Skeletal muscle tissue (tissue), 3 donors: ENCODE measurements at regions not wholly inside any gene's neighbourhood (a gene's known extent, or its start where the extent isn't known, plus 50 kb on each side); places are given as distances from the start of the nearest gene placed in this dataset.
"Not testable (repeated sequence)": the region's sequence is repeated elsewhere in the genome, so short reads cannot be mapped to it uniquely, and the experiment has no call there.

Experiments
- H3K27ac ChIP-seq: one replicate; pipeline ENCODE4 v1.7.0; 2013; ENCODE audit warnings: mild to moderate bottlenecking, low read depth, low read length, inconsistent platforms
- H3K27me3 ChIP-seq, 3 donors: one replicate each; pipeline ENCODE4 v1.7.0; 2013; ENCODE audit warnings: low read length in 3 of 3; ENCODE audit not compliant: control insufficient read depth in 3 of 3, insufficient read depth in 3 of 3
- H3K36me3 ChIP-seq, 3 donors: one replicate each; pipeline ENCODE4 v1.7.0; 2013; ENCODE audit warnings: low read length in 3 of 3; ENCODE audit not compliant: control insufficient read depth in 3 of 3, insufficient read depth in 3 of 3
- H3K4me1 ChIP-seq, 3 donors: one replicate each; pipeline ENCODE4 v1.7.0; 2013; ENCODE audit warnings: low read length in 3 of 3, mild to moderate bottlenecking in 3 of 3; ENCODE audit not compliant: control insufficient read depth in 3 of 3, insufficient read depth in 3 of 3
- H3K4me3 ChIP-seq, 3 donors: one replicate each; pipeline ENCODE4 v1.7.0; 2013; ENCODE audit warnings: low read length in 3 of 3
- H3K9ac ChIP-seq, 3 donors: one replicate each; pipeline ENCODE4 v1.7.0; 2013; ENCODE audit warnings: low read length in 3 of 3, mild to moderate bottlenecking in 3 of 3, moderate library complexity in 2 of 3, low read depth in 1 of 3
- H3K9me3 ChIP-seq, 3 donors: one replicate each; pipeline ENCODE4 v1.7.0; 2013; ENCODE audit warnings: low read length in 3 of 3; ENCODE audit not compliant: control insufficient read depth in 3 of 3
- donor health status: Osteomylitis.

DNA sequence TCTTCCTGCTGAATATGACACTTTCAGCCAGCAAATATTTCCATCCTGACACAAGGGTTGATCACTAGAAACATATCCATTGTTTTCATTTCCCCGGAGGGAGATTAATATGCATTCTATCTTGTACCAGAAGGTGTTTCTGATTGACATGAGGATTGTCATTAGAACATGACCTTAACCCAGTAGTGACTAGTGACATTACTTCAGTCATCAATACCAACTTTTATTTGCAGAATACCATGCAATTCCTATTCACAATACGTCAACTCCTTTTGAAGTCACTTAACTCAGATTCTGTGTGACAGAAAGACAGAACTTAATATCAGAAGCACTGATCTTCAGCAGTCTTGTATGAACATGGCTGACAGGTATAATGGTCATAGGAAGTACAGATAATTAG, 1108.9 kb upstream of the CRIM1 start:
- H3K9ac ChIP-seq: no peak overlapping the region
- no peaks in the 10 kb centered on the region for H3K27me3 ChIP-seq
- no peaks in the 10 kb centered on the region for H3K9me3 ChIP-seq
- no peaks in the 10 kb centered on the region for H3K4me1 ChIP-seq
- H3K4me3 ChIP-seq: no peak overlapping the region
- H3K27ac ChIP-seq: no peak overlapping the region
- H3K36me3 ChIP-seq: no peaks in the 10 kb centered on the region

DNA sequence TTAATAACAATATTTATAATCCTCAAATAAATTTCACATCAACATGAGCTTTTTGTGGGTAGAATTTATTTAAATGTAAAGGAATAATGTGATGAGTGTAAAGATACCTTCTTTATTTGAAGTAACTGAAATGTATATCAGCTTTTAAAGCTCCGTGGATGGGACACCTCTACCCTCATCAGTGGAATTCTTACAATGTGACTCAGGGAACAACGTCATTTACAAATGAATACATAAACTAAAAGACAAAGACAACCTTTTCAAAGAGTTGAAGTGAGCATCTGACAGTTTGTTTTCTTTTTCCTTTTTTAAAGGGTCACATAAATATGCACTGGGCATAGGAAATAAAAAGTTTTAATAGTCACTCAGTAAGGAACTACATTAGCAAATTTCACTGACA, 1127.0 kb upstream of the CRIM1 start:
- no peaks in the 10 kb centered on the region for H3K36me3 ChIP-seq
- no peaks in the 10 kb centered on the region for H3K4me1 ChIP-seq
- H3K27me3 ChIP-seq: no peaks in the 10 kb centered on the region
- H3K4me3 ChIP-seq: no peak overlapping the region
- H3K9me3 ChIP-seq: no peaks in the 10 kb centered on the region
- H3K27ac ChIP-seq: no peak overlapping the region
- no peak overlapping the region for H3K9ac ChIP-seq

DNA sequence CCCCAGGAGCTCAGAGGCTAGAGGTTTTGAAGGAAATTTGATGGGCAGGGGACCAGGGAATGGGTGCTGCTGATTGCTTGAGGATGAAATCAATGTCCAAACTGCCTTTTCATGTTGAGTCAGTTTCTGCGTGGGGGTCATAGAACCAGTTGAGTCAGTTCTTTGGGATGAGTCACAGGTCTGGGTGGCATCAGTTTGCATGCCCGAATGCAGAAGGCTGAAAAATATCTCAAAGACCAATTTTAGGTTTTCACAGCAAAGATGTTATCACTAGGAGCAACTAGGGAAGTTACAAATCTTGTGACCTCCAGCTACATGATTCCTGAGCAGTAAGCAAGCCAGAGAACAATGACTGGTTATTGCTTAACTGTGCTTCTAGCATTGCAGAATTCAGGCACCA, 1135.1 kb upstream of the CRIM1 start:
- Histone ChIP-seq H3K4me1 (no peaks in the 10 kb centered on the region), H3K9me3 (peaks cover 0 to 7% (median 0%) of the 10 kb centered on the region in 3 donors)

DNA sequence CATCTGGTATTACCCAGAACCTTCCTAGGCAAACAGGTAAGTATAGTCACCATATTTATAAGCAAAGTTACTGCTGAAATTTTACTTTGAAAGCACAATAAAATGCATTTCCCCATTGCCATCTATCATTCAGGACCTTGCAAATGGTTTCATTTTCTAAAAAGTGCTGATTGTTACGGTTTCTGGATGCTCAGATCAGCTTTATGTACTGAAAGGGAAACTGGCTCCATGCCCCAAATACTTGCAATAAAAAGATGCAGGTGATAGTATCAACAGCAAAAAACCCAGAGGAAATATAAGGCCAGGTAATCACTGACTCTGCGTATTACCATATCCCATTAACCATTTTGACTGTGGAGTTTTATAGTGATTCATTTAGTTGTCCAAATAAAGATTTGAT, 1150.7 kb upstream of the CRIM1 start:
- Histone ChIP-seq H3K27me3 (no peaks in the 10 kb centered on the region), H3K4me1 (no peaks in the 10 kb centered on the region), H3K36me3 (no peaks in the 10 kb centered on the region), H3K9me3 (no peaks in the 10 kb centered on the region), H3K27ac (no peak overlapping the region), H3K9ac (no peak overlapping the region), H3K4me3 (no peak overlapping the region)

More for the DNA sequence above, 1135.1 kb upstream of the CRIM1 start:
- Histone ChIP-seq H3K27ac (no peak overlapping the region), H3K4me3 (no peak overlapping the region), H3K27me3 (no peaks in the 10 kb centered on the region), H3K9ac (no peak overlapping the region), H3K36me3 (no peaks in the 10 kb centered on the region)

DNA sequence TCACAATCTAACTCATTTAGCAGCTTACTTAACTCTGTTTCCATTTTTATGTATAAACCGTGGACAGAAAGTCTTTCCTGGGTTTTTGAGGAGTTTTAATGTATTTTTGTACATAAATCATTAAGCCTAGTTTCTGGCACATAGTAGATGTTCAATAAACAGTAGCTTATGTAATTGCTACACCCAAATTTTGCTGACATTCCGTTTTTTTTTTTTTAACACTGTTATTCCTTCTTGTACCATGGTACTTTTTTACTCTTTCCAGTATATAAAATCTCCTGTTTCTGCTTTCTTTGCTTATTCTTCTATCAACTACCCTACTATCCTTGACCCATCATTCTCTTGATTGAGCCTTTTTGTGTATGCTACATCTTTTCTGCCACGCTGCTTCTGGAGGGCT, 1151.3 kb upstream of the CRIM1 start:
- Histone ChIP-seq H3K27ac (no peak overlapping the region), H3K27me3 (no peaks in the 10 kb centered on the region), H3K9me3 (no peaks in the 10 kb centered on the region), H3K9ac (no peak overlapping the region), H3K4me1 (no peaks in the 10 kb centered on the region), H3K36me3 (no peaks in the 10 kb centered on the region), H3K4me3 (no peak overlapping the region)

DNA sequence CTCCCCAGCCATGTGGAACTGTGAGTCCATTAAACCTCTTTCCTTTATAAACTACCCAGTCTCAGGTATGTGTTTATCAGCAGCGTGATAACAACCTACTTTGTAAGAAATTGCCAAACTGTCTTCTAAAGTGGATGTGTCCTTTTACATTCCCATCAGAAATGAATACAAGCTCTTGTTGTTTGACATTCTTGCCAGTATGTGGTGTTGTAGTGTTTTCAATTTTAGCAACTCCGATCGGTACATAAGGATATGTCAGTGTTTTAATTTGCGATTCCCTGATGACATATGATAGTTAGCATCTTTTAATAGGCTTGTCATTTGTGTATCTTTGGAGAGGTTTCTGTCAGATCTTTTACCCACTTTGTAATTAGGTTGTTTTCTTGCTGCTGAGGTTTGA, 1156.3 kb upstream of the CRIM1 start:
- H3K4me3 ChIP-seq: no peak overlapping the region
- no peaks in the 10 kb centered on the region for H3K27me3 ChIP-seq
- no peaks in the 10 kb centered on the region for H3K36me3 ChIP-seq
- no peaks in the 10 kb centered on the region for H3K4me1 ChIP-seq
- no peaks in the 10 kb centered on the region for H3K9me3 ChIP-seq
- H3K9ac ChIP-seq: no peak overlapping the region
- H3K27ac ChIP-seq: no peak overlapping the region

DNA sequence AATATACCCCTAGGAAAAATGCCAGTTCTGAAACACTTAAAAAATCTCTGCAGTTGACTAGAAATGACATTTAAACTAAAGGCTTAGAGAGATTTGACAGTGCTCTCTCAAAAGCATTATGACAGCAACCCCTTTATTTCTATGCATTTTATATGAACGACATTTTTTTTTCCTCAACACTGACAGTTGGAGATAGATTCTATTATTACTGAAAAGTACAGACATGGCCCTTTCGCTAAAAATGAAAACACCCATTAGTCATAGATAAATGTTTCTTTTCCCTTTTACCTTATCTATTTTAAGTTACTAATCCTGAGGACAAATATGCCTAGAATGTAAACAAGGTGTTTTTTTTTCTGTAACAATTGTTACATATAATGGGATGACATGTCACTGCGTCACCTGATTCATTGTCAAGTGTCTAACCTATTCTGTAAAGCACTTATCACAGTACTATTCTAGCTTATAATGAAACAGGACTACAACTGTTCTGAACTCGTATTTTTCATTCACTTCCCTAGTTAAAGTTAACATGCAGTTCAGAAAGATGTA, 1169.6 kb upstream of the CRIM1 start:
- no peaks in the 10 kb centered on the region for H3K36me3 ChIP-seq
- H3K9me3 ChIP-seq: no peaks in the 10 kb centered on the region
- H3K4me1 ChIP-seq: no peaks in the 10 kb centered on the region
- H3K4me3 ChIP-seq: no peak overlapping the region
- H3K9ac ChIP-seq: no peak overlapping the region
- H3K27me3 ChIP-seq: no peaks in the 10 kb centered on the region
- no peak overlapping the region for H3K27ac ChIP-seq

DNA sequence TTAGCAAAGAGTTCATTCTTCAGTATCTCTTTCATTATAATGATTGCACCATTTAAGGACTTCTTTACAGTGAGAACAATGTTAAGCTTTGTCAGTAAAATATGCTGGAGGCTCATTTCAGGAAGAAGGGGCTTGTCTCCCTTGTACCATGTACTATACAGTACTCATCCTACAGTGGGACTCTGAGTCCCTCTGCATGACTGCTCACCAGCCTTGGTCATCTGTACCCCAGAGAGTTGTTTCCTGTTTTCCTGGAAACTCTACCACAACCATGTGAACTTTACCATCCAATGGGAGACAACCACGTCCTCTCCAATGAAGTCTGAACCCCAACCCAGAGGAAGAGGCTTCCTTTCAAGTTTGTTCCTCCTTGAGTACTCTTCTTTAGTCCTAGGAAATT, 1171.1 kb upstream of the CRIM1 start:
- Histone ChIP-seq H3K36me3 (no peaks in the 10 kb centered on the region), H3K4me1 (no peaks in the 10 kb centered on the region), H3K4me3 (no peak overlapping the region), H3K9me3 (no peaks in the 10 kb centered on the region), H3K27ac (no peak overlapping the region), H3K9ac (no peak overlapping the region), H3K27me3 (no peaks in the 10 kb centered on the region)

DNA sequence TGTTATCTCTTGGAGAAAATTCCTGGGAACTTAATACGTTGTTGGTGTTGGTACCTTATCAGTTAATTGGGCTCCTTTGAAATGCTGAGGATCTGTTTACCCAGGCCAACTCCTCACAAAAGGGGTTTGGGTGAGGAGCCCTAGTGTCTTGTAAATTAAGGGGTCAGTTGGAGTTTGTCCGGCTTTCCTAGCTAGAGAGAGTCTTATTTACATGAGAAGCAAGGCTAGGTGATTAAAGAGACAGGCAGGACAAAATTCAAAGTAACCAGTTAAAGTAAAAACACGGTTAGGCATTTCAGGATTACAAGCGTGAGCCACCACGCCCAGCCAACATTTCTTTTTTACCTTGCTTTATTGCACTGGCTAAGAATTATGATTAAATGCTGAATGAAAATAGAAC, 1178.9 kb upstream of the CRIM1 start:
- H3K4me3 ChIP-seq, H3K4me1 ChIP-seq, H3K27ac ChIP-seq, H3K36me3 ChIP-seq, H3K9me3 ChIP-seq, H3K9ac ChIP-seq, H3K27me3 ChIP-seq: not testable (repeated sequence)

DNA sequence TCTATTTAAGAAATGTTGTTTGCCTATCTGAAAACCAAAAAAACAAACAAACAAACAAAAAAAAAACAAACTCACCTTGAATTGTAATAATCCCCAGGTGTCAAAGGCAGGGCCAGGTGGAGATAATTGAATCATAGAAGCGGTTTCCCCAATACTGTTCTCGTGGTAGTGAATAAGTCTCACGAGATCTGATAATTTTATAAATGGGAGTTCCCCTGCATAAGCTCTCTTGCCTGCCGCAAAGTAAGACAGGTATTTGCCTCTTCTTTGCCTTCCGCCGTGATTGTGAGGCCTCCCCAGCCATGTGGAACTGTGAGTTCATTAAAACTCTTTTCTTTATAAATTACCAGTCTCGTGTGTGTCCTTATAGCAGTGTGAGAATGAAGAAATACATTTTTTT, 1180.7 kb upstream of the CRIM1 start:
- Histone ChIP-seq H3K4me3 (no peak overlapping the region), H3K36me3 (no peaks in the 10 kb centered on the region), H3K9ac (no peak overlapping the region), H3K27me3 (no peaks in the 10 kb centered on the region), H3K4me1 (no peaks in the 10 kb centered on the region), H3K9me3 (no peaks in the 10 kb centered on the region), H3K27ac (no peak overlapping the region)

DNA sequence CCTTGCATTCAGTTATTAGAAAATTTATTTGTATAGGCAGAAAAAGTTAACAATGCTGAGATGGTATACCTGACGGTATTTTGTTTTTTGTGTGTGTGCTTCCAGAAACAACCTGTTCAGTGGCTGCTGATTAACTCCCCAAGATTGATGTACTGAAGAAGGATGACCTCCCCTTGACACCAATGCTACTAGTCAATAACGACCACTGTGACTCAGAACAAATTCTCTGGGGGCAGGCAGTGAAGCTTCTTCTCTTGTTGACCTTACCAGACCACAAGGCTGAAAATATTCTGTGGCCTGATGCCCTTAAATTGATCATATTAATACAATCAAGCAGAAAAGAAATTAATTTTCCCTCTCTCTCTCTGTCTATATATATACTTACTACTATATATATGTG, 1182.9 kb upstream of the CRIM1 start:
- Histone ChIP-seq H3K27me3 (no peaks in the 10 kb centered on the region), H3K4me1 (no peaks in the 10 kb centered on the region), H3K9ac (no peak overlapping the region), H3K36me3 (no peaks in the 10 kb centered on the region), H3K4me3 (no peak overlapping the region), H3K27ac (no peak overlapping the region), H3K9me3 (no peaks in the 10 kb centered on the region)
